HFF-Myc (cell line): ENCODE measurements at regions not wholly inside any gene's neighbourhood (a gene's known extent, or its start where the extent isn't known, plus 50 kb on each side); places are given as distances from the start of the nearest gene placed in this dataset.

Source experiments
- DNase-seq: peaks from one replicate; pipeline ENCODE4 v3.0.0-alpha.2; 2011; ENCODE audit warnings: low read depth; ENCODE audit errors: extremely low read depth
- H3K4me3 ChIP-seq: replicated peaks from 2 replicates; pipeline ENCODE4 v1.5.1; 2011; ENCODE audit warnings: low read depth, mild to moderate bottlenecking, control low read depth, low read length
- CTCF ChIP-seq: IDR thresholded peaks from 2 replicates; pipeline ENCODE4 v1.5.1; 2012; ENCODE audit warnings: mild to moderate bottlenecking, low read depth, low read length, control low read depth; ENCODE audit errors: missing control alignments

DNA sequence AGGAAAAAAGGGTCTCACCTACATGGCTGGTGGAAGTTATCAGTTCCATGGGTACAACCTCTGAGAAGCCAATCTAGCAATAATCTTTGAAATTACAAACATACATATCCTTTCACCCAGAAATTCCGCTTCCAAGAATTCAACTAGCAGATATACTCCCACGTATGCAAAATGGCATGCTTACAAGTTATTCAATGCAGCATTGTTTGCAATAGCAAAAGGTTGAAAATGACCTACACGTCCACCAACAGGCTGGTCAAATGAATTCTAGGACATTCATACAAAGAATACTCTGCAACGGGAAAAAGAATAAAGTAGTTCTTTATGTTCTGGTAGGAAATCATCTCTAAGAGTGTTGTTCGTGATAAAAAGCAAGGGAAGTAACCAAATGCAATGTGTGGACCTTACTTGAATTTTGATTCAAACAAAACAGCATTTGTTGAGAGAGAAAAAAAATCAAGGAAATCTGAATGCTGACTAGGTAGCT lies 63.7 kb upstream of the NLK start:
- DNase-seq: no peak

GRCh38 chr17:27980043-27980442 lies 62.4 kb upstream of the NLK start:
- H3K4me3 ChIP-seq: no peak overlapping the region
- peak; percentile 71 for DNase-seq
- TF ChIP-seq CTCF: no peak

More for the DNA sequence above, 63.7 kb upstream of the NLK start:
- TF ChIP-seq CTCF: no peak
- H3K4me3 ChIP-seq: no peak overlapping the region

- TF ChIP-seq CTCF: no peak
- DNase-seq: no peak
- no peak overlapping the region for H3K4me3 ChIP-seq
Observed at GRCh38 chr17:27981978-27982377, 60.5 kb upstream of the NLK start.

DNA sequence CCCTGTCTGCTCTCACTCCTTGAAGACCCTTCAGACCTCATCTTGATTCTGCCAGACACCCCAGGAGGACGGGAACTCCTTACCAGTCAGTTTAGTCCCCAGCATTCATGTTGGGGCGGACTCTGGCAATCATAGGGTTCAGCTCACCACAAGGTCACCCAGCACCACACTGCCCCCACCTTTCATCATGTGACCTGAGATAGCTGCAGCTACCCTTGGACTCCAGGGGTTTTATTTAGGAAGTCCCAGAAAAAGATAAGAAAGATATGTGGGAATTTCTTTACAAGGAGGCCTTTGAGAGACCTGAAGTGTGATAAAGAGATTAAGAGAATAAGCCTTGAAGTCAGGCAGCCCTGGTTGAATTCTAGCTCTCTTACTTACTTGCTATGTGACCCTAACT lies 59.8 kb upstream of the NLK start:
- no peak for TF ChIP-seq CTCF
- no peak overlapping the region for H3K4me3 ChIP-seq
- no peak for DNase-seq

- no peak overlapping the region for H3K4me3 ChIP-seq
- TF ChIP-seq CTCF: no peak
- DNase-seq: no peak
Observed at GRCh38 chr17:27983853-27984252, 58.6 kb upstream of the NLK start.

- no peak for TF ChIP-seq CTCF
- DNase-seq: no peak
- H3K4me3 ChIP-seq: no peak overlapping the region
Observed at GRCh38 chr17:27984404-27984803, 58.1 kb upstream of the NLK start.

GRCh38 chr17:27984816-27985215 lies 57.7 kb upstream of the NLK start:
- no peak overlapping the region for H3K4me3 ChIP-seq
- no peak for TF ChIP-seq CTCF
- DNase-seq: no peak
